ENCODE measurements at regions not wholly inside any gene's neighbourhood (a gene's known extent, or its start where the extent isn't known, plus 50 kb on each side); places are given as distances from the start of the nearest gene placed in this dataset.

GRCh38 chr1:182299728-182300616 is 91.6 kb downstream of the GLUL start (continued):
- TF ChIP-seq, protein P1, sequence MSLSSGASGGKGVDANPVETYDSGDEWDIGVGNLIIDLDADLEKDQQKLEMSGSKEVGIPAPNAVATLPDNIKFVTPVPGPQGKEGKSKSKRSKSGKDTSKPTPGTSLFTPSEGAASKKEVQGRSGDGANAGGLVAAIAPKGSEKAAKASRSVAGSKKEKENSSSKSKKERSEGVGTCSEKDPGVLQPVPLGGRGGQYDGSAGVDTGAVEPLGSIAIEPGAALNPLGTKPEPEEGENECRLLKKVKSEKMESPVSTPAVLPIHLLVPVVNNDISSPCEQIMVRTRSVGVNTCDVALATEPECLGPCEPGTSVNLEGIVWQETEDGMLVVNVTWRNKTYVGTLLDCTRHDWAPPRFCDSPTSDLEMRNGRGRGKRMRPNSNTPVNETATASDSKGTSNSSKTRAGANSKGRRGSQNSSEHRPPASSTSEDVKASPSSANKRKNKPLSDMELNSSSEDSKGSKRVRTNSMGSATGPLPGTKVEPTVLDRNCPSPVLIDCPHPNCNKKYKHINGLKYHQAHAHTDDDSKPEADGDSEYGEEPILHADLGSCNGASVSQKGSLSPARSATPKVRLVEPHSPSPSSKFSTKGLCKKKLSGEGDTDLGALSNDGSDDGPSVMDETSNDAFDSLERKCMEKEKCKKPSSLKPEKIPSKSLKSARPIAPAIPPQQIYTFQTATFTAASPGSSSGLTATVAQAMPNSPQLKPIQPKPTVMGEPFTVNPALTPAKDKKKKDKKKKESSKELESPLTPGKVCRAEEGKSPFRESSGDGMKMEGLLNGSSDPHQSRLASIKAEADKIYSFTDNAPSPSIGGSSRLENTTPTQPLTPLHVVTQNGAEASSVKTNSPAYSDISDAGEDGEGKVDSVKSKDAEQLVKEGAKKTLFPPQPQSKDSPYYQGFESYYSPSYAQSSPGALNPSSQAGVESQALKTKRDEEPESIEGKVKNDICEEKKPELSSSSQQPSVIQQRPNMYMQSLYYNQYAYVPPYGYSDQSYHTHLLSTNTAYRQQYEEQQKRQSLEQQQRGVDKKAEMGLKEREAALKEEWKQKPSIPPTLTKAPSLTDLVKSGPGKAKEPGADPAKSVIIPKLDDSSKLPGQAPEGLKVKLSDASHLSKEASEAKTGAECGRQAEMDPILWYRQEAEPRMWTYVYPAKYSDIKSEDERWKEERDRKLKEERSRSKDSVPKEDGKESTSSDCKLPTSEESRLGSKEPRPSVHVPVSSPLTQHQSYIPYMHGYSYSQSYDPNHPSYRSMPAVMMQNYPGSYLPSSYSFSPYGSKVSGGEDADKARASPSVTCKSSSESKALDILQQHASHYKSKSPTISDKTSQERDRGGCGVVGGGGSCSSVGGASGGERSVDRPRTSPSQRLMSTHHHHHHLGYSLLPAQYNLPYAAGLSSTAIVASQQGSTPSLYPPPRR (CRISPR knock-in tag; IDR thresholded peaks at IDR 0.05; ENCODE audit: borderline replicate concordance) = peak; percentile 44; the same call in 1 of the 2 replicates
- peak; percentile 42; the same call in 1 of the 2 replicates for TF ChIP-seq ZMYM3 (CRISPR knock-in tag; IDR thresholded peaks at IDR 0.05)
- peak; percentile 51; the same call in 1 of the 2 replicates for TF ChIP-seq CBX5 (CRISPR knock-in tag; IDR thresholded peaks at IDR 0.05; ENCODE audit: borderline replicate concordance)
- no peak for TF ChIP-seq MYC (CRISPR knock-in tag; IDR thresholded peaks at IDR 0.05; ENCODE audit: borderline replicate concordance)
- no peak for TF ChIP-seq ZNF10 (CRISPR knock-in tag; IDR thresholded peaks at IDR 0.05; ENCODE audit: borderline replicate concordance, low read depth)
- TF ChIP-seq ZEB1 (IDR thresholded peaks at IDR 0.05; ENCODE audit: insufficient replicate concordance, low read depth) = no peak
- TF ChIP-seq HDAC6 (IDR thresholded peaks at IDR 0.05; ENCODE audit: low read depth, low read length) = no peak
- TF ChIP-seq HDAC1 (CRISPR knock-in tag; IDR thresholded peaks at IDR 0.05) = peak; percentile 52; the same call in 1 of the 2 replicates
- peak; percentile 39; the same call in 1 of the 2 replicates for TF ChIP-seq DPF2 (CRISPR knock-in tag; IDR thresholded peaks at IDR 0.05; ENCODE audit: borderline replicate concordance, low read depth)
- TF ChIP-seq XRCC5 (optimal IDR thresholded peaks at IDR 0.05; ENCODE audit: low read length) = peak; percentile 48
- peak; percentile 94 for TF ChIP-seq ZSCAN25 (CRISPR knock-in tag; IDR thresholded peaks at IDR 0.05)
- TF ChIP-seq HNF4A (CRISPR knock-in tag; IDR thresholded peaks at IDR 0.05) = peak; percentile 15; the same call in 1 of the 2 replicates
- peak; percentile 56; the same call in 1 of the 2 replicates for TF ChIP-seq RXRB (CRISPR knock-in tag; IDR thresholded peaks at IDR 0.05; ENCODE audit: borderline replicate concordance)
- no peak for TF ChIP-seq MAZ (IDR thresholded peaks at IDR 0.05; ENCODE audit: borderline replicate concordance, low read depth, low read length)
- no peak for TF ChIP-seq MAZ (CRISPR knock-in tag; IDR thresholded peaks at IDR 0.05; ENCODE audit: low read depth)
- TF ChIP-seq BRD4 (CRISPR knock-in tag; IDR thresholded peaks at IDR 0.05) = no peak
- TF ChIP-seq, protein P2, sequence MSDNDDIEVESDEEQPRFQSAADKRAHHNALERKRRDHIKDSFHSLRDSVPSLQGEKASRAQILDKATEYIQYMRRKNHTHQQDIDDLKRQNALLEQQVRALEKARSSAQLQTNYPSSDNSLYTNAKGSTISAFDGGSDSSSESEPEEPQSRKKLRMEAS (IDR thresholded peaks at IDR 0.05) = peak; percentile 45; the same call in 1 of the 2 replicates
- TF ChIP-seq MYNN (CRISPR knock-in tag; IDR thresholded peaks at IDR 0.05; ENCODE audit: low read depth) = no peak
- TF ChIP-seq, protein P3, sequence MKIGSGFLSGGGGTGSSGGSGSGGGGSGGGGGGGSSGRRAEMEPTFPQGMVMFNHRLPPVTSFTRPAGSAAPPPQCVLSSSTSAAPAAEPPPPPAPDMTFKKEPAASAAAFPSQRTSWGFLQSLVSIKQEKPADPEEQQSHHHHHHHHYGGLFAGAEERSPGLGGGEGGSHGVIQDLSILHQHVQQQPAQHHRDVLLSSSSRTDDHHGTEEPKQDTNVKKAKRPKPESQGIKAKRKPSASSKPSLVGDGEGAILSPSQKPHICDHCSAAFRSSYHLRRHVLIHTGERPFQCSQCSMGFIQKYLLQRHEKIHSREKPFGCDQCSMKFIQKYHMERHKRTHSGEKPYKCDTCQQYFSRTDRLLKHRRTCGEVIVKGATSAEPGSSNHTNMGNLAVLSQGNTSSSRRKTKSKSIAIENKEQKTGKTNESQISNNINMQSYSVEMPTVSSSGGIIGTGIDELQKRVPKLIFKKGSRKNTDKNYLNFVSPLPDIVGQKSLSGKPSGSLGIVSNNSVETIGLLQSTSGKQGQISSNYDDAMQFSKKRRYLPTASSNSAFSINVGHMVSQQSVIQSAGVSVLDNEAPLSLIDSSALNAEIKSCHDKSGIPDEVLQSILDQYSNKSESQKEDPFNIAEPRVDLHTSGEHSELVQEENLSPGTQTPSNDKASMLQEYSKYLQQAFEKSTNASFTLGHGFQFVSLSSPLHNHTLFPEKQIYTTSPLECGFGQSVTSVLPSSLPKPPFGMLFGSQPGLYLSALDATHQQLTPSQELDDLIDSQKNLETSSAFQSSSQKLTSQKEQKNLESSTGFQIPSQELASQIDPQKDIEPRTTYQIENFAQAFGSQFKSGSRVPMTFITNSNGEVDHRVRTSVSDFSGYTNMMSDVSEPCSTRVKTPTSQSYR (CRISPR knock-in tag; IDR thresholded peaks at IDR 0.05; ENCODE audit: borderline replicate concordance) = peak; percentile 93
- TF ChIP-seq, protein P4, sequence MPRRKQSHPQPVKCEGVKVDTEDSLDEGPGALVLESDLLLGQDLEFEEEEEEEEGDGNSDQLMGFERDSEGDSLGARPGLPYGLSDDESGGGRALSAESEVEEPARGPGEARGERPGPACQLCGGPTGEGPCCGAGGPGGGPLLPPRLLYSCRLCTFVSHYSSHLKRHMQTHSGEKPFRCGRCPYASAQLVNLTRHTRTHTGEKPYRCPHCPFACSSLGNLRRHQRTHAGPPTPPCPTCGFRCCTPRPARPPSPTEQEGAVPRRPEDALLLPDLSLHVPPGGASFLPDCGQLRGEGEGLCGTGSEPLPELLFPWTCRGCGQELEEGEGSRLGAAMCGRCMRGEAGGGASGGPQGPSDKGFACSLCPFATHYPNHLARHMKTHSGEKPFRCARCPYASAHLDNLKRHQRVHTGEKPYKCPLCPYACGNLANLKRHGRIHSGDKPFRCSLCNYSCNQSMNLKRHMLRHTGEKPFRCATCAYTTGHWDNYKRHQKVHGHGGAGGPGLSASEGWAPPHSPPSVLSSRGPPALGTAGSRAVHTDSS (CRISPR knock-in tag; conservative IDR thresholded peaks at IDR 0.05) = no peak
